GM18519 (cell line): ENCODE measurements at regions not wholly inside any gene's neighbourhood (a gene's known extent, or its start where the extent isn't known, plus 50 kb on each side); places are given as distances from the start of the nearest gene placed in this dataset.
"Not testable (repeated sequence)": the region's sequence is repeated elsewhere in the genome, so short reads cannot be mapped to it uniquely, and the experiment has no call there.

Experiments
- ATAC-seq: cut with Tn5 transposase; IDR thresholded peaks from one replicate; pipeline ENCODE4 v1.9.1; 2021; ENCODE audit warnings: mild to moderate bottlenecking, moderate library complexity; ENCODE audit not compliant: unreplicated experiment, low FRiP score

GRCh38 chr6:139955366-139956155 lies 581.1 kb upstream of the CITED2 start:
- ATAC-seq = no peak

- ATAC-seq = no peak
Observed at GRCh38 chr6:139954463-139955071, 580.1 kb upstream of the CITED2 start.

GRCh38 chr6:139953780-139954179 lies 579.3 kb upstream of the CITED2 start:
- ATAC-seq = not testable (repeated sequence)

GRCh38 chr6:139951172-139951571 lies 576.7 kb upstream of the CITED2 start:
- no peak for ATAC-seq

GRCh38 chr6:139944976-139945375 lies 570.5 kb upstream of the CITED2 start:
- no peak for ATAC-seq

- ATAC-seq = no peak
Observed at GRCh38 chr6:139944131-139944530, 569.7 kb upstream of the CITED2 start.

GRCh38 chr6:139943391-139943790 lies 568.9 kb upstream of the CITED2 start:
- no peak for ATAC-seq

- no peak for ATAC-seq
Observed at GRCh38 chr6:139942331-139942730, 567.9 kb upstream of the CITED2 start.

- no peak for ATAC-seq
Observed at GRCh38 chr6:139941826-139942225, 567.4 kb upstream of the CITED2 start.

- ATAC-seq = peak; percentile 96
Observed at GRCh38 chr6:139940741-139941729, 566.6 kb upstream of the CITED2 start.

GRCh38 chr6:139939189-139939979 lies 564.9 kb upstream of the CITED2 start:
- no peak for ATAC-seq

GRCh38 chr6:139932671-139933070 lies 558.2 kb upstream of the CITED2 start:
- no peak for ATAC-seq

- ATAC-seq = no peak
Observed at GRCh38 chr6:139931747-139932146, 557.3 kb upstream of the CITED2 start.

- ATAC-seq = no peak
Observed at GRCh38 chr6:139927742-139928305, 553.4 kb upstream of the CITED2 start.

GRCh38 chr6:139927236-139927635 lies 552.8 kb upstream of the CITED2 start:
- ATAC-seq = no peak

- ATAC-seq = no peak
Observed at GRCh38 chr6:139926711-139927110, 552.3 kb upstream of the CITED2 start.

GRCh38 chr6:139925894-139926641 lies 551.6 kb upstream of the CITED2 start:
- no peak for ATAC-seq

- ATAC-seq = no peak
Observed at GRCh38 chr6:139923964-139924475, 549.6 kb upstream of the CITED2 start.

- no peak for ATAC-seq
Observed at GRCh38 chr6:139922236-139922635, 547.8 kb upstream of the CITED2 start.
